Hepatocyte (in vitro differentiated cells): ENCODE measurements at regions not wholly inside any gene's neighbourhood (a gene's known extent, or its start where the extent isn't known, plus 50 kb on each side); places are given as distances from the start of the nearest gene placed in this dataset.

ENCODE experiments used
- DNase-seq: peaks from one replicate; pipeline ENCODE4 v3.0.0-alpha.2; 2016; ENCODE audit warnings: low spot score
- H2AFZ ChIP-seq: fragments of 200-600 bp; sonication (generic); 2 replicates; pipeline ENCODE4 v1.6.0; 2016; ENCODE audit warnings: antibody characterized with exemption, mild to moderate bottlenecking
- H3K27ac ChIP-seq: fragments of 200-600 bp; sonication (generic); 2 replicates; pipeline ENCODE4 v1.5.1; 2016; ENCODE audit warnings: mild to moderate bottlenecking
- H3K27me3 ChIP-seq: fragments of 200-600 bp; sonication (generic); 2 replicates; pipeline ENCODE4 v1.6.1; 2016
- H3K36me3 ChIP-seq: fragments of 200-600 bp; sonication (generic); replicated peaks from 2 replicates; pipeline ENCODE4 v1.5.1; 2016; ENCODE audit warnings: low read depth; ENCODE audit not compliant: insufficient read depth
- H3K4me1 ChIP-seq: fragments of 200-600 bp; sonication (generic); 2 replicates; pipeline ENCODE4 v1.5.1; 2016; ENCODE audit warnings: mild to moderate bottlenecking, moderate library complexity; ENCODE audit not compliant: insufficient read depth
- H3K4me2 ChIP-seq: fragments of 200-600 bp; sonication (generic); 2 replicates; pipeline ENCODE4 v1.6.0; 2016
- H3K4me3 ChIP-seq: fragments of 200-600 bp; sonication (generic); 2 replicates; pipeline ENCODE4 v1.5.1; 2016; ENCODE audit warnings: mild to moderate bottlenecking
- H3K79me2 ChIP-seq: fragments of 200-600 bp; sonication (generic); 2 replicates; pipeline ENCODE4 v1.6.0; 2017; ENCODE audit warnings: mild to moderate bottlenecking
- H3K9me2 ChIP-seq: fragments of 200-600 bp; sonication (generic); replicated peaks from 2 replicates; pipeline ENCODE4 v1.6.0; 2017; ENCODE audit warnings: mild to moderate bottlenecking; ENCODE audit not compliant: insufficient read depth
- H3K9me3 ChIP-seq: fragments of 200-600 bp; sonication (generic); 2 replicates; pipeline ENCODE4 v1.5.1; 2016; ENCODE audit warnings: low read depth, mild to moderate bottlenecking
- H4K20me1 ChIP-seq: fragments of 200-600 bp; sonication (generic); 2 replicates; pipeline ENCODE4 v1.6.0; 2016; ENCODE audit warnings: mild to moderate bottlenecking; ENCODE audit not compliant: insufficient read depth, poor library complexity, severe bottlenecking
- EZH2 ChIP-seq: fragments of 200-600 bp; sonication (generic); IDR thresholded peaks from 2 replicates; pipeline ENCODE4 v1.6.1; 2016; ENCODE audit warnings: antibody characterized with exemption, mild to moderate bottlenecking, borderline replicate concordance
- EZH2phosphoT487 ChIP-seq: fragments of 200-600 bp; sonication (generic); IDR thresholded peaks from one replicate; pipeline ENCODE4 v1.6.1; 2018; ENCODE audit warnings: antibody characterized with exemption, mild to moderate bottlenecking, low read depth, moderate library complexity; ENCODE audit not compliant: unreplicated experiment, severe bottlenecking
- WGBS: methylation state at CpG from one replicate; pipeline ENCODE4 v1.1.6; 2016; ENCODE audit warnings: low lambda C conversion rate; ENCODE audit errors: missing lambda C conversion rate; 5-methylcytosine and 5-hydroxymethylcytosine counted together
- TF ChIP-seq, protein P1 (sequence below): fragments of 200-600 bp; sonication (generic); IDR thresholded peaks from 2 replicates; pipeline ENCODE4 v1.5.1; 2016; ENCODE audit warnings: antibody characterized with exemption, mild to moderate bottlenecking; ENCODE audit not compliant: poor library complexity

DNA sequence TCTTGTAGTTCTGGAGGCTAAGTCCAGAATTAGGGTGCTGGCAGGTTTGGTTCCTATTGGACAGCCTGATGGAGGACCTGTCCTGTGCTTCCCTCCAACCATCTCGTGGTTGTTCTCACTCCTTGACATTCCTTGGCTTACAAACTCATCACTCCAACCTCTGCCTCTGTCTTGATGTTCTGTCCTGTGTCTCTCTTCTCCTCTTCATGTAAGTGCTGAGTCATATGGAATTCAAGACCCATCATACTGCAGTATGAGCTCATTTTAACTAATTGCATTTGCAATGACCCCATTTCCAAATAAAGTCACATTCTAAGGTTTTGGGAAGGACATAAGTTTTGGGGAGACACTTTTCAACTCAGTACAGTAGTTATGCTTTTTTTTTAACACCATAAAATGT is 374.7 kb downstream of the TRIB2 start:
- DNase-seq, result no peak
- Histone ChIP-seq H3K4me1 (no peaks in the 10 kb centered on the region), H3K9me3 (no peaks in the 10 kb centered on the region), H3K79me2 (no peaks in the 10 kb centered on the region), H3K4me3 (no peak overlapping the region), H3K36me3 (no peaks in the 10 kb centered on the region), H3K9me2 (no peaks in the 10 kb centered on the region), H3K27ac (no peak overlapping the region), H3K27me3 (no peaks in the 10 kb centered on the region), H2AFZ (no peak overlapping the region), H4K20me1 (no peaks in the 10 kb centered on the region), H3K4me2 (no peak overlapping the region)
- TF ChIP-seq EZH2, result no peak
- TF ChIP-seq, protein P1, sequence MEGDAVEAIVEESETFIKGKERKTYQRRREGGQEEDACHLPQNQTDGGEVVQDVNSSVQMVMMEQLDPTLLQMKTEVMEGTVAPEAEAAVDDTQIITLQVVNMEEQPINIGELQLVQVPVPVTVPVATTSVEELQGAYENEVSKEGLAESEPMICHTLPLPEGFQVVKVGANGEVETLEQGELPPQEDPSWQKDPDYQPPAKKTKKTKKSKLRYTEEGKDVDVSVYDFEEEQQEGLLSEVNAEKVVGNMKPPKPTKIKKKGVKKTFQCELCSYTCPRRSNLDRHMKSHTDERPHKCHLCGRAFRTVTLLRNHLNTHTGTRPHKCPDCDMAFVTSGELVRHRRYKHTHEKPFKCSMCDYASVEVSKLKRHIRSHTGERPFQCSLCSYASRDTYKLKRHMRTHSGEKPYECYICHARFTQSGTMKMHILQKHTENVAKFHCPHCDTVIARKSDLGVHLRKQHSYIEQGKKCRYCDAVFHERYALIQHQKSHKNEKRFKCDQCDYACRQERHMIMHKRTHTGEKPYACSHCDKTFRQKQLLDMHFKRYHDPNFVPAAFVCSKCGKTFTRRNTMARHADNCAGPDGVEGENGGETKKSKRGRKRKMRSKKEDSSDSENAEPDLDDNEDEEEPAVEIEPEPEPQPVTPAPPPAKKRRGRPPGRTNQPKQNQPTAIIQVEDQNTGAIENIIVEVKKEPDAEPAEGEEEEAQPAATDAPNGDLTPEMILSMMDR, result no peak
- no peak for TF ChIP-seq EZH2phosphoT487
- 11% methylated on average over 1 of the region's 1 CpG for WGBS

GRCh38 chr2:13091861-13092378 is 375.2 kb downstream of the TRIB2 start:
- no peak overlapping the region for H3K4me3 ChIP-seq
- 68% methylated on average over 2 of the region's 2 CpGs for WGBS
- H3K4me1 ChIP-seq, result no peaks in the 10 kb centered on the region
- no peak for DNase-seq
- no peaks in the 10 kb centered on the region for H4K20me1 ChIP-seq
- H3K27ac ChIP-seq, result no peak overlapping the region
- TF ChIP-seq, protein P1, result no peak
- no peak for TF ChIP-seq EZH2phosphoT487
- TF ChIP-seq EZH2, result no peak
- H3K9me3 ChIP-seq, result no peaks in the 10 kb centered on the region
- no peaks in the 10 kb centered on the region for H3K9me2 ChIP-seq
- H3K4me2 ChIP-seq, result no peak overlapping the region
- H3K27me3 ChIP-seq, result no peaks in the 10 kb centered on the region
- H3K79me2 ChIP-seq, result no peaks in the 10 kb centered on the region
- H3K36me3 ChIP-seq, result no peaks in the 10 kb centered on the region
- no peak overlapping the region for H2AFZ ChIP-seq

GRCh38 chr2:13093416-13093991 is 376.8 kb downstream of the TRIB2 start:
- TF ChIP-seq EZH2 (no peak), EZH2phosphoT487 (no peak)
- TF ChIP-seq, protein P1, result no peak
- no peak overlapping the region for H3K4me2 ChIP-seq
- H4K20me1 ChIP-seq, result no peaks in the 10 kb centered on the region
- WGBS, result 56% methylated on average over 1 of the region's 1 CpG
- no peak overlapping the region for H3K4me3 ChIP-seq
- H3K9me3 ChIP-seq, result no peaks in the 10 kb centered on the region
- no peaks in the 10 kb centered on the region for H3K79me2 ChIP-seq
- H3K27ac ChIP-seq, result no peak overlapping the region
- no peaks in the 10 kb centered on the region for H3K4me1 ChIP-seq
- H3K36me3 ChIP-seq, result no peaks in the 10 kb centered on the region
- no peak overlapping the region for H2AFZ ChIP-seq
- no peaks in the 10 kb centered on the region for H3K9me2 ChIP-seq
- no peaks in the 10 kb centered on the region for H3K27me3 ChIP-seq
- DNase-seq, result no peak
